ENCODE measurements at regions not wholly inside any gene's neighbourhood (a gene's known extent, or its start where the extent isn't known, plus 50 kb on each side); places are given as distances from the start of the nearest gene placed in this dataset.
"Not testable (repeated sequence)": the region's sequence is repeated elsewhere in the genome, so short reads cannot be mapped to it uniquely, and the experiment has no call there.

DNA sequence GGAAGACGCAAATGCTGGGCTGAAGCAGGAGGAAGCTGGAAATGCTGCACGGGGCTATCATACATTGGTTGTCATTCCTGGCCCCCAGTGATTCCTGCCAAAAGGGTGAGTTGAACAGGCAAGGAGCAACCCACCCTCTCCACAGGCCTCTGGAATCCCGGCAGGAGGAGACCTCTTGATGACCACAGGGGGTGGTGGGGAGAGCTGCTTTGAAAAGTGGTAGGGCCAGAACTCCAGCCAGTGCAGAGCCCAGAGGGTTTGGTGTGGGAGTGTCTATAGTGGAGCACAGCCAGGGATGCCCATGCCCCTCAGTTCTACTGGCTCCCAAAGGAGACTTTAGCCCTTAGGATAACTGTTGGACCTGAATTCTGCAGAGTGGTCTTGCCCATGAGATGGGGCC, 89.2 kb downstream of the SAMD9 start:
- Histone ChIP-seq H3K4me3 (no peak overlapping the region), H3K27ac (no peak overlapping the region)
- TF ChIP-seq, protein P1, sequence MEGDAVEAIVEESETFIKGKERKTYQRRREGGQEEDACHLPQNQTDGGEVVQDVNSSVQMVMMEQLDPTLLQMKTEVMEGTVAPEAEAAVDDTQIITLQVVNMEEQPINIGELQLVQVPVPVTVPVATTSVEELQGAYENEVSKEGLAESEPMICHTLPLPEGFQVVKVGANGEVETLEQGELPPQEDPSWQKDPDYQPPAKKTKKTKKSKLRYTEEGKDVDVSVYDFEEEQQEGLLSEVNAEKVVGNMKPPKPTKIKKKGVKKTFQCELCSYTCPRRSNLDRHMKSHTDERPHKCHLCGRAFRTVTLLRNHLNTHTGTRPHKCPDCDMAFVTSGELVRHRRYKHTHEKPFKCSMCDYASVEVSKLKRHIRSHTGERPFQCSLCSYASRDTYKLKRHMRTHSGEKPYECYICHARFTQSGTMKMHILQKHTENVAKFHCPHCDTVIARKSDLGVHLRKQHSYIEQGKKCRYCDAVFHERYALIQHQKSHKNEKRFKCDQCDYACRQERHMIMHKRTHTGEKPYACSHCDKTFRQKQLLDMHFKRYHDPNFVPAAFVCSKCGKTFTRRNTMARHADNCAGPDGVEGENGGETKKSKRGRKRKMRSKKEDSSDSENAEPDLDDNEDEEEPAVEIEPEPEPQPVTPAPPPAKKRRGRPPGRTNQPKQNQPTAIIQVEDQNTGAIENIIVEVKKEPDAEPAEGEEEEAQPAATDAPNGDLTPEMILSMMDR (IDR thresholded peaks at IDR 0.05) = no peak
- no peak for DNase-seq (ENCODE audit: low spot score)

DNA sequence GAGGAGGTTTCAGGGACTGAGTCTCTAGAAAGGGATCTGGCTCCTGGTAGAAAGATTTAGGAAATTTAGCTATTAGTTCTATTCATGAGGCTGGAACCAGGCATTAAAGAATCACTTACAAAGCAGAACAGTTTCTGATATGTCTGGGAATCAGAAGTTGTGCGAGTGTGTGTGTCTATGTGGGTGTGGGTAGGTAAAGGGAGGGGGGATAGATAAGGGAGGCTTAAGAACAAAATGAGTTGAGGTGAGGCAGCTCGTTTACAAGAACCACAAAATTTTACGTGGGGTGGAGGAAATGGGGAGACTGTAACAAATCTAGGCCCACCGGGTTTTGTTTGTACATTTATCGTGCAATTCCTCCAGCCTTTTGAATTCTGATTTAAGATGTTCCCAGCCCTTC, 90.7 kb downstream of the SAMD9 start:
- Histone ChIP-seq H3K4me3 (no peak overlapping the region), H3K27ac (no peak overlapping the region)
- TF ChIP-seq, protein P1 (IDR thresholded peaks at IDR 0.05) = no peak
- DNase-seq (ENCODE audit: low spot score) = no peak

DNA sequence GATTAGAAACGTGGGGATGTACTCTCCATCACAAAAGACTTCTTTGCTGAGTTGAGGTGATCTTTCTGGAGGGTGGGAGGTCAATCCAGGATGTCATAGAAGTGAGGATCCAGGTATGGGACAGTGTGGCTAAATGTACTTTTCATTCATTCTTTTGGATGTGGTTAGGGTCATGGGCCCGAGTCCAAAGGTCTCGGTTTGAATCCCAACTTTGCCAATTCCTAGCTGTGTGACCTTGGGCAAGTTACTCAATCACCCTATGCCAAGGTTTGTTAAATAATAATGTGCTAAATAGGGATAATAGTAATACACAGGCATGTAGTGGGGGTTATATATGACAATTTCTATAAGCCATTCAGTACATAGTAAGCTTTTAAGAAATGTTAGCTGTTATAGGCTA, 91.4 kb downstream of the SAMD9 start:
- no peak overlapping the region for H3K27ac ChIP-seq
- no peak overlapping the region for H3K4me3 ChIP-seq
- no peak for DNase-seq (ENCODE audit: low spot score)
- TF ChIP-seq, protein P1 (IDR thresholded peaks at IDR 0.05) = no peak

DNA sequence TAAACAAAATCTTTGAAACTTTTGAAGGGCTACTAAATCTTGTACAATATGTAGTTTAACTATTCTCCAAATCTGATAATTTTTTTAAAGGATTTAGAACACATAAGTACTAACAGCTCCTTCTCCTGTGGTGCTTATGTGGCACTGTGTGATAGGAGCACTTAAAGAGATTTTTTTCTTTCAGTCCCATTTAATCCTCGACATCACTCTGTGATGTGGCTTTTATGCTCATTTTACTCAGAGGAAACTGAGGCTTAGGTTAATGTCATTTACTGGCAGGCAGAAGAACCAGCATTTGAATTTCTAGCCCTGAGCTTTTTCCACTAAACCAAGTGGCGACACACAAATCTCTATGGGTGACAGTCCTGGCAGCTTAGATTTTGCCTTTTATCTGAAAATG, 92.4 kb downstream of the SAMD9 start:
- no peak overlapping the region for H3K27ac ChIP-seq
- no peak overlapping the region for H3K4me3 ChIP-seq
- TF ChIP-seq, protein P1 (IDR thresholded peaks at IDR 0.05) = no peak
- no peak for DNase-seq (ENCODE audit: low spot score)

DNA sequence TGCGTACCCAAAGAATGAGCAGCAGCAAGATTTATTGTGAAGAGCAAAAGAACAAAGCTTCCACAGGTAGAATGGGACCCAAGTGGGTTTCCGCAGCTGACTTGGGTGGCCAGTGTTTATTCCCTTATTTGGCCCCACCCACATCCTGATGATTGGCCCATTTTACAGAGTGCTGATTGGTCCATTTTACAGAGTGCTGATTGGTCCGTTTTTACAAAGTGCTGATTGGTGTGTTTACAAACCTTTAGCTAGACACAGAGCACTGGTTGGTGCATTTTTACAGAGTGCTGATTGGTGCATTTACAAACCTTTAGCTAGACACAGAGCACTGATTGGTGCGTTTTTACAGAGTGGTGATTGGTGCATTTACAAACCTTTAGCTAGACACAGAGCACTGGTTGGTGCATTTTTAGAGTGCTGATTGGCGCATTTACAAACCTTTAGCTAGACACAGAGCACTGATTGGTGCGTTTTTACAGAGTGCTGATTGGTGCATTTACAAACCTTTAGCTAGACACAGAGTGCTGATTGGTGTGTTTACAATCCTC, 94.8 kb downstream of the SAMD9 start:
- H3K27ac ChIP-seq; H3K4me3 ChIP-seq; DNase-seq (ENCODE audit: low spot score): not testable (repeated sequence)

DNA sequence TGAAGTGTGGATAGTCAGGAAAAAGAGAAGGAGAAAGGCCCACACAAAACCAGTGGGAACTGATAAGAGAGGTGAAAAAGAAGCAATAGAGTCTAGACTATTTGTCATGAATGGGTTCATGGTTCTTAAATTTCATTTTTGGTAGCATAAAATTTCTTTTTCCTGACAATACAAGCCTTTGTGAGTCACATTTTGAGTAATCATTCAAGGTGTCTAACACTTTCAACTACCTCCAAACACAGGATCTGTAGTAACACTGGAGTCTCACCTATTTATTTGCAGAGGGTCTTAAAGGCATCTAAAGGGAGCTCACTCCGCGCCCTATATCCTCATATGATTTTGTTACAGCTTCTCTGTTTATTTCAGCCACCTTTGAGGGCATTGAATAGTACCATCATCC, 96.0 kb downstream of the SAMD9 start:
- no peak for DNase-seq (ENCODE audit: low spot score)
- Histone ChIP-seq H3K4me3 (no peak overlapping the region), H3K27ac (no peak overlapping the region)
- TF ChIP-seq, protein P1 (IDR thresholded peaks at IDR 0.05) = no peak

DNA sequence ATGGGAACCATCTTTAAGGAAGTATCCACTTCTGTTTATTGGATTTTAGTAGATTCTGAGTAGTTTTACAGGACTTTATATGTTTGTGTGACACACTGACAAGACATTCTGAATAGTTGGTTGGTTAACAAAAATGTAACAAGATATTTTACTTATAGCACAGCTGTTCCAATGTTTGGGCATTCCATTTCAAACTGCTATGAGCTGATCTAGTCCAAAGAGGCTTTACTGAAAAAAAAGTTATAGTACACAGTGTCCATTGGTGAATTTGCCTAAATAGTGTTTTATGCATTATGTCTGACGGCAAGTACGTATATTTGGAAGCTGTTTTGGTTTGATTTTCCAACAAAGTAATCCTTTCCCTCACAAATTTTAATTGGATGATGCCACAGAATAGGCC, 99.1 kb downstream of the SAMD9 start:
- no peak for DNase-seq (ENCODE audit: low spot score)
- Histone ChIP-seq H3K4me3 (no peak overlapping the region), H3K27ac (no peak overlapping the region)
- TF ChIP-seq, protein P1 (IDR thresholded peaks at IDR 0.05) = no peak

Data from coronary artery (tissue), 2 donors.